ENCODE measurements at regions not wholly inside any gene's neighbourhood (a gene's known extent, or its start where the extent isn't known, plus 50 kb on each side); places are given as distances from the start of the nearest gene placed in this dataset.
"Not testable (repeated sequence)": the region's sequence is repeated elsewhere in the genome, so short reads cannot be mapped to it uniquely, and the experiment has no call there.

- DNase-seq (ENCODE audit: low read depth): no peak
Observed at GRCh38 chr1:58836408-58836807, 52.6 kb upstream of the JUN start.

GRCh38 chr1:58837886-58838285 lies 54.0 kb upstream of the JUN start:
- DNase-seq (ENCODE audit: low read depth): no peak

- DNase-seq (ENCODE audit: low read depth): no peak
Observed at GRCh38 chr1:58839147-58839795, 55.4 kb upstream of the JUN start.

DNA sequence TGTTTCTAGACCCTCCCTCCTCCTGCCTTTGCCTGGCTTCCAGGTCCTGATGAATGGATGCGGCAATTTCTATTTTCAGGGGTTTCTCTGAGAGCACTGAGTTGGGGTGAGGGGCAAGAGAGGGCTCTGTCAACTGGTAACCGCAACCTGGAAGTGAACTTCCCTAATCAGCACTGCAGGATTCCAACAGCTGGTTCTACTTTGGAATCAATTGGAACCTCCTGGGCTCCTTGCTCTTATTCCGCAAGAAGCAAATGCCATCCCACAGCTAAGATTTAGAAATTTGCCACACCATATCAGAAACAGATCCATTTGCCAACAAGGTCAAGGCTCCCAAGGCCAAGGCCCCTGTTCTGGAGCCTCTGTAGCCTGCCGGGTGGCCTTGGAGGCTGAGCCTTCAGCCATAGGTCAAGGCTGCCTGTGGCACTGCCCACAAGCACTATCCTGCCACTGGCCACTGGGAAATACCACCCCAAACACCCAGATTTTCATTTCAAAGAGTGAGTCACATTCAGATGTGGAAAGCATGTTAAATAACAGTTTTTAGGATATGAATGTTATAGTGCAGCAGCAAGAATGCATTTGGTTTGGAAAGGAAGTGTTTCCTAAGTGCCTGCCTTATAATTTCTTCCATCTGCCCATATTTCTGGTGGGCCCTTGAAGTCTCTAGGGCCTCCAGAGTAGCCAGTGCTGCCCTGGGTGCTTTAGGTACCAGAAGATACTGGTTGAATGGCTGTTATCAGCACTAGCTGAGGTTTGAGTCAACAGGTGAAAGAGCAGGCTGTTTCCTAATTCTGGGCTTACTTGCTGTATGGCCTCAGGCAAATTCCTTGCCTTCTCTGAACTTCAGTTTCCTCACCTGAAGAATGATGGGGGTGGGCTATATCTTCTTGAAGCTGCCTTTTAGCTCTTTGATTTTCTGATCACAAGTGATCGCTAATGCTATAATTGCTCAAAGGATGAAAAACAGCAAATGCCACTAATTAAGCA lies 56.3 kb upstream of the JUN start:
- DNase-seq (ENCODE audit: low read depth): no peak

GRCh38 chr1:58841455-58841854 lies 57.6 kb upstream of the JUN start:
- DNase-seq (ENCODE audit: low read depth): no peak

GRCh38 chr1:58842941-58843340 lies 59.1 kb upstream of the JUN start:
- DNase-seq (ENCODE audit: low read depth): no peak

DNA sequence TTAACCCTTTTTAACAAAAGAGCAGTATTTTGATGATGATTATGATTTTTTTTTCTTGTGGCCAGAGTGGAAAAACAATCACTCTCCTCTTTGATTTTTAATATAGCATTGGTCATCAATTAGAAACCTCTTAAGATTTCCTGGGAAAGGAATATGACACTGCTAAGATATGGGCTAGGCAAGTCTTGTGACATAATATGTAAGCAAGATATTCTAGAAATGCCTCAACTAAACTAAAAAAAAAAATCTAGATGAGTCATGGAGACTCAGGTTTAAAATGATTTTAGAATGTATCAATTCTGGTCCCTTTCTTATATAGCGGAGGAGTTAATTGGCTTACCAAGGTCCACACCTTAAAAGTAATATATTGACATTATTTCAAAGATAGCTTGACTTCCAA lies 60.3 kb upstream of the JUN start:
- no peak for DNase-seq (ENCODE audit: low read depth)

- DNase-seq (ENCODE audit: low read depth): no peak
Observed at GRCh38 chr1:58845942-58846341, 62.1 kb upstream of the JUN start.

GRCh38 chr1:58848818-58849411 lies 65.1 kb upstream of the JUN start:
- DNase-seq (ENCODE audit: low read depth): no peak

GRCh38 chr1:58849551-58849950 lies 65.7 kb upstream of the JUN start:
- DNase-seq (ENCODE audit: low read depth): no peak

GRCh38 chr1:58850636-58851035 lies 66.8 kb upstream of the JUN start:
- DNase-seq (ENCODE audit: low read depth): no peak

DNA sequence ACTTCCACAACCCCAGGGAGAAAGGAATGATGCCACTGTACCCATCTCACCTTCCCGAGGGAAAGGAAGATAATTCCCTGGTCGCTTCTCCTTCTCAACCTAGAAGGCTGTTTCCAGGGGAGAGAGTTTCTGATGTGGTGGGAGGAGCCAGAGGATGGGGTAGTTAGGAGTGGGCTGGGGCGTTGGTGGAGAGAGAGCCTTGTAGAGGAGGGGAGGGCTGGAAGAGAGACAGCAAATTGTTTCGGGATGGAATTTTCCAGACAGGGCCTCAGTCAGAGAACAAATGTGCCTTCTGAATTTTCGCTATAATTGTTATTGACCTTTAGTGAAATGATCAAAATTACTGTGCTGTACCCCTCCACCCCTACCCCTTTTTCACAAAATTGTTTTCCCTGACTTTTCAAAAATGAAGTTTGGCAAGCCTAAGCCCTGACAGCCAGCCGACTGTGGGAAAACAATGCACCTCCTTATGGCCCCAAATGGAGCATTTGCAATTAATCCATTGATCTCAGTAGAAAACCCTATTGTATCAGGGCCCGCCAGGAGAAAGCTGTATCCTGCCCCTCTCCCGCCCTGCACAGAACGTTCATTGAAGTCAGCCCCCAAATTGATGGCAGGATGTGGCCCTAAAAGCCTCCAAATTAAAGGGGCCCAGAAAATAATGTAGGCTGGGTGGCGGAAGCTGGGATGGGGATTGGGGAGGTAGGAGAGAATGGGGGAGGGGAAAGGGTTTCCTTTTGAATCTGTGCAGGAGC lies 69.1 kb upstream of the JUN start:
- no peak for DNase-seq (ENCODE audit: low read depth)

DNA sequence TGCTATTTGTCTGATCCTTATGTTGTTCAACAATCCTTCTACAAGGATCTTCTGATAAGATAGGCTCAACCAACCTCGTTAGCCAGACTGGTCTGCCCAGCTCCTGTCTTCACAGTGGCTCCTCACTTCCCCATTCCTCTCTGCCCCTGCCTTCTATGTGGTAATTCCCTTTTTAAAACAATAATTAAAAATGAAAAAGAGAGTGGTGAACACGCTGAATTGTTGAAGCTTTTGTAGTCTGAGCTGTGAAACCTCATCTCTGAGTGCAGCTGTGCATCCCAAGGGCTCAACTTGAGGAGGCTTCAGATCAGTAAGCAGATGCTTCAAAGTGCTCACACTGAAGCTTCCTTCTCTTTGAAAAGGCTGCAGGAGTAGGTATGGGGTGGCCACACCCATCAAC lies 70.7 kb upstream of the JUN start:
- DNase-seq (ENCODE audit: low read depth): no peak

- no peak for DNase-seq (ENCODE audit: low read depth)
Observed at GRCh38 chr1:58855274-58856165, 71.7 kb upstream of the JUN start.

- DNase-seq (ENCODE audit: low read depth): not testable (repeated sequence)
Observed at GRCh38 chr1:58856281-58856680, 72.4 kb upstream of the JUN start.

DNA sequence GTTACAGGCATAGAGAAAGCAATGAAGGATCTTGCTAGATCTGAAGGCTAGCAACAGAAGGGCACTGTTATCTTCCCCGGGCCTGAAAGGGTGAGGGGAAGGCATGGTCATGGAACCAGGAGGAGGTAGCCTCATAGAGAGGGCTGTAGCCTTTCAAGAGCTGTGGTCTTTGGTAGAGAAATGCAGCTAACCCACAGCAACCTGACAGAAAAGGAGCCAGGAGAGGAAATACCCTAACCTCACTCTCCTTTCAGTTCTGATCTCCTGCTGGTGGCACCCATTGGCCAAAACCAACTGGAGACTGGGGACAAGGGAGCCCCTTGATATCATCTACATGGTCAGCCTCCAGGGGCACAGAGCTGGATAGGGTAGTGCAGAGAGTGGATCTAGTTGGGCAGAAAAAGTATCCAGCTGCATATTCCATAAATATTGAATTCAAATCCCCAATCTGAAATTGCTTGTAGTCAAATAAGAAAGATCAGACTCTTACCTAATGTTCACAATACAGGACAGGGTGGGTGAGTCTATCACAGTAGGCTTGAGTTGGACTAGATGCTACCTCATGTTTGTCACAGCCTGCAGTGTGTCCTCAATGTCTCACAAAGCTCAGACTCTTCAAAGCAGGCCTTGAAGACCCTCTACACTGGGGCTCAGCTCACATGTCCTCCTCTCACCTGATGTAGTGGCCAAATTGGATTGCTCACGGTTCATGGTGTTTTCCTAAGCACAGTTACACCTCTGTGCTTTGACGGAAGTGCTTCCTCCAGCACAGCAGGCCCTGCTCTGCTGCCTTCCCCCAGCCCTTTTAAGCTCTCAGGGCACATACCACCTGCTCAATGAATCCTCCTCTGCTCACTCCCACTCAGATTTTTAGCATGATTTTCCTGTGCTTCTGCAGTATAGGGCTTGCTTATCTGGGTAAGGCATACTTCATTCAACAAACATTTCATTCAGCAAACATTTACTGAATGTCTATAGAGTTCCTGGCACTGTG lies 74.1 kb upstream of the JUN start:
- DNase-seq (ENCODE audit: low read depth): no peak

GRCh38 chr1:58859769-58860485 lies 76.1 kb upstream of the JUN start:
- DNase-seq (ENCODE audit: low read depth): no peak

GRCh38 chr1:58861076-58861475 lies 77.2 kb upstream of the JUN start:
- no peak for DNase-seq (ENCODE audit: low read depth)

DNA sequence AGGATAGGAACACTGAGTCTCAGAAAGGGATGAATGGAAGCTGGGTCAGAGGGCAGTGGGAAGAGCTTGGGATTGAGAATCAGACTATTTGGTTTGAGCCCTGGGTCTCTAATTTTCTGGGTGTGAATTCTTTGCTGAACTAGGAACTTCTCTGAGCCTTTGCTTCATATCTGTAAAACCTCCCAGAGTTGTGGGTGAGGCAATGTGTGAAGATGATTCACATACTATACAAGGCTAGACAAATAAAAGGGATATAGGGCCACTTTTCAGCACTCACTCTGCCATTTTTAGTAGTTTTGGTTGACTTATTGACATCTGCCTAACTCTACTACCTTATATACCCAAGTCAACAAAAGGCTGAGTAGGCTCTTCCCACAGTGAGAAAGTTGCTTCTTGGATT lies 77.7 kb upstream of the JUN start:
- DNase-seq (ENCODE audit: low read depth): no peak
